Endothelial cell of umbilical vein (primary cell): ENCODE measurements at regions not wholly inside any gene's neighbourhood (a gene's known extent, or its start where the extent isn't known, plus 50 kb on each side); places are given as distances from the start of the nearest gene placed in this dataset.

Experiments
- BruUV-seq: library from RNA; stranded (reverse); fragments of 400-500 nt; replicated peaks from 2 replicates; lab custom pipeline; 2021; lab: Mats Ljungman, UMichigan
- CTCF ChIA-PET: fragments of 300-600, 350-600 bp; sonication (Branson Sonifier 250); formaldehyde crosslinking; loops from one replicate; lab custom pipeline; 2021; ENCODE audit warnings: antibody characterized with exemption, inconsistent platforms; lab: Charles Lee
- POLR2A ChIA-PET: fragments of 300-600, 350-600 bp; sonication (Branson Sonifier 250); formaldehyde crosslinking; loops from one replicate; lab custom pipeline; 2021; ENCODE audit warnings: antibody characterized with exemption, inconsistent platforms; lab: Charles Lee
- DNase-seq: peaks from one replicate; pipeline ENCODE4 v3.0.0-alpha.2; 2011; ENCODE audit warnings: low read depth, low spot score
- FAIRE-seq: peaks from 2 replicates; lab custom pipeline; 2011; peaks lifted over from hg19 to GRCh38; lab: Jason Lieb, UNC
- H2AFZ ChIP-seq: 2 replicates; pipeline ENCODE4 v1.6.0; 2012; ENCODE audit warnings: low read depth, low read length, control low read depth, inconsistent platforms
- H3K27ac ChIP-seq: 2 replicates; pipeline ENCODE4 v1.5.1; 2011; ENCODE audit warnings: low read depth, mild to moderate bottlenecking, control low read depth, low read length, moderate library complexity; ENCODE audit not compliant: insufficient read depth
- H3K27me3 ChIP-seq, 2 experiments: 2 replicates each; pipeline versions ENCODE4 v1.6.0 to v1.6.1; 2011; ENCODE audit warnings: low read length in 2 of 2, mixed read lengths in 1 of 2; ENCODE audit not compliant: control insufficient read depth in 2 of 2, insufficient read depth in 2 of 2
- H3K36me3 ChIP-seq, 2 experiments: 2 replicates in 1 of 2; 3 replicates in 1 of 2; pipeline ENCODE4 v1.5.1; 2011; ENCODE audit warnings: low read length in 2 of 2, mild to moderate bottlenecking in 1 of 2, moderate library complexity in 1 of 2; ENCODE audit not compliant: control insufficient read depth in 2 of 2, insufficient read depth in 2 of 2; ENCODE audit errors: extremely low read depth in 1 of 2
- H3K4me1 ChIP-seq: 3 replicates; pipeline ENCODE4 v1.5.1; 2011; ENCODE audit warnings: mild to moderate bottlenecking, low read length; ENCODE audit not compliant: control insufficient read depth, insufficient read depth; ENCODE audit errors: extremely low read depth
- H3K4me2 ChIP-seq: 2 replicates; pipeline ENCODE4 v1.6.1; 2011; ENCODE audit warnings: low read length, control low read depth, mixed read lengths; ENCODE audit not compliant: insufficient read depth
- H3K4me3 ChIP-seq, 3 experiments: fragments of 200-600 bp in 1 of 3; sonication (generic), shearing (Covaris generic) in 1 of 3; replicated peaks in 1 of 3; 2 replicates each; pipeline ENCODE4 v1.5.1; 2011 to 2016; ENCODE audit warnings: control low read depth in 3 of 3, low read length in 3 of 3, mild to moderate bottlenecking in 2 of 3, inconsistent platforms in 1 of 3, low read depth in 1 of 3, moderate library complexity in 1 of 3; ENCODE audit not compliant: insufficient read depth in 1 of 3
- H3K79me2 ChIP-seq: 2 replicates; pipeline ENCODE4 v1.6.0; 2012; ENCODE audit warnings: low read length, inconsistent platforms; ENCODE audit not compliant: control insufficient read depth, insufficient read depth
- H3K9ac ChIP-seq: replicated peaks from 2 replicates; pipeline ENCODE3; 2011; ENCODE audit warnings: low read length, control low read depth; ENCODE audit not compliant: insufficient read depth; ENCODE audit errors: extremely low read depth
- H3K9me1 ChIP-seq: replicated peaks from 3 replicates; pipeline ENCODE4 v1.6.0; 2011; ENCODE audit warnings: mild to moderate bottlenecking, low read length; ENCODE audit not compliant: control insufficient read depth, insufficient read depth; ENCODE audit errors: extremely low read depth
- H3K9me3 ChIP-seq: replicated peaks from 2 replicates; pipeline ENCODE4 v1.5.1; 2012; ENCODE audit warnings: low read length, inconsistent platforms; ENCODE audit not compliant: control insufficient read depth, insufficient read depth
- H4K20me1 ChIP-seq: replicated peaks from 2 replicates; pipeline ENCODE3; 2011; ENCODE audit warnings: mild to moderate bottlenecking, low read length; ENCODE audit not compliant: control insufficient read depth, insufficient read depth; ENCODE audit errors: extremely low read depth
- EZH2 ChIP-seq: IDR thresholded peaks from 2 replicates; pipeline ENCODE4 v1.6.1; 2012; ENCODE audit warnings: borderline replicate concordance, low read depth, mild to moderate bottlenecking, moderate library complexity, low read length, inconsistent platforms; ENCODE audit not compliant: severe bottlenecking
- FOS ChIP-seq: IDR thresholded peaks from 2 replicates; pipeline ENCODE4 v1.6.1; 2011; ENCODE audit warnings: mild to moderate bottlenecking, low read length, moderate library complexity, borderline replicate concordance; ENCODE audit not compliant: insufficient read depth
- GATA2 ChIP-seq: IDR thresholded peaks from 2 replicates; pipeline ENCODE4 v1.7.0; 2011; ENCODE audit warnings: low read depth, mild to moderate bottlenecking, moderate library complexity, mixed read lengths, low read length; ENCODE audit not compliant: insufficient read length, insufficient read depth
- JUN ChIP-seq: IDR thresholded peaks from 2 replicates; pipeline ENCODE4 v1.6.1; 2011; ENCODE audit warnings: borderline replicate concordance, low read depth; ENCODE audit not compliant: insufficient read length, insufficient read depth
- MYC ChIP-seq: IDR thresholded peaks from one replicate; pipeline ENCODE4 v1.6.1; 2011; ENCODE audit warnings: mild to moderate bottlenecking, low read depth, low read length
- POLR2A ChIP-seq: IDR thresholded peaks from 2 replicates; pipeline ENCODE4 v1.6.1; 2012; ENCODE audit warnings: low read depth, mild to moderate bottlenecking, control low read depth, low read length
- POLR2AphosphoS5 ChIP-seq: IDR thresholded peaks from 2 replicates; pipeline ENCODE4 v1.6.1; 2012; ENCODE audit warnings: low read depth, mild to moderate bottlenecking, control low read depth, low read length, moderate library complexity; ENCODE audit not compliant: insufficient read depth
- dilution Hi-C: fragments of 300-500 bp; cut with MboI; formaldehyde crosslinking; loops from one replicate; pipeline ENCODE4 v1.15.0; 2019; ENCODE audit warnings: low sequenced_read_pairs; ENCODE audit not compliant: extremely low pct_ligation_motif_present
- intact Hi-C: fragments of 100-400 bp; cut with micrococcal nuclease; formaldehyde crosslinking; loops from one replicate; pipeline ENCODE4 v1.10.0; 2022
- TF ChIP-seq, protein P1 (sequence below): IDR thresholded peaks from 2 replicates; pipeline ENCODE4 v1.6.1; 2011; ENCODE audit not compliant: insufficient read depth, insufficient read length
- TF ChIP-seq, protein P2 (sequence below), 2 donors: IDR thresholded peaks; 1 replicate in 1 of 2; 2 replicates in 1 of 2; pipeline ENCODE4 v1.5.1; 2011; ENCODE audit warnings: low read length in 2 of 2, mild to moderate bottlenecking in 2 of 2, moderate library complexity in 2 of 2, control low read depth in 1 of 2, inconsistent platforms in 1 of 2, low read depth in 1 of 2; ENCODE audit not compliant: insufficient read depth in 1 of 2; ENCODE audit errors: extremely low read depth in 1 of 2

DNA sequence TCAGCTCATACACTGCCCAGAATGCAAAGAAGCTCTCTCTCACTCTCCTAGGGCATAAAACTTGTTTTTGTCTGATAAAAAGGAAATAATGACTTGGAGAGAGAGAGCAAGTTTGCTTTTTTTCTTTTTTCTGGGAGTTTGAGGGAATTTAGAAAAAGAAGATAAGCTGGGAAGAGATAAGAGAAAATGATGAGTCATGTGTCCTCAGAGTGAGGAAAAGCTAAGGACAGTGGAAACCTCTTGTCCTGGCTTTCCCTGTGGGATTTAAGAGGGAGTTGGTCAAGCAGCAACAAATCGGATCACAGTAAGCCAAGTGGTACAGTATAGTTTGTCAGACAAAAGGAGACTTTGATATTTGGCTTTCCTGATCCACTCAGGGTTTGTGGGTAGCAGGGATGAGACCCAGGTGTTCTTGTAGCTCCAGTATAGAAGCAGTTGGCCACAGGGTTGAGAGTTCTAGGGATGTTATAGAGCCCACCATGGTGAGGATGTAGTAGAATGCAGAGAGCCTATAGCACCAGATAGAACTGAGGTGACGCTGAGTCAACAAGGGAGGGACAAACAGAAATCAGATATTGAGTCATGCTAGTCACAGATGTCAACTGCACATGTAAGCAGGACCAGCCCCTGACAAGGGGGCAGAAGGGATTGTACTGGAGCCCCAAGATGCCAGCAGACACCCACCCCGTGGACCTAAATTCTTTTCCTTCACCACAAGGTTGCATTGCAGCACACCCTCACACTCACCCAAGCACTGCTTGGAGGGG is 219.3 kb upstream of the TAC1 start:
- Histone ChIP-seq H4K20me1 (no peaks in the 10 kb centered on the region), H3K9ac (no peak overlapping the region), H3K79me2 (no peaks in the 10 kb centered on the region), H3K4me1 (no peaks in the 10 kb centered on the region), H3K9me1 (no peaks in the 10 kb centered on the region), H3K4me2 (no peak overlapping the region), H2AFZ (no peak overlapping the region), H3K27ac (no peak overlapping the region), H3K9me3 (no peaks in the 10 kb centered on the region), H3K27me3 (no peaks in the 10 kb centered on the region), H3K36me3 (no peaks in the 10 kb centered on the region), H3K4me3 (no peak overlapping the region)
- FAIRE-seq (no peak), DNase-seq (no peak)
- intact Hi-C loops (no loop called here), dilution Hi-C loops (no loop called here)
- no peak for TF ChIP-seq EZH2
- ChIA-PET POLR2A (interaction anchor here (0.7 kb wide), 1 partner anchor 368 kb away, joined by 5 read pairs; no protein-coding TSS in a partner anchor), CTCF (no interaction called here)
- BruUV-seq, result no TSS peak

DNA sequence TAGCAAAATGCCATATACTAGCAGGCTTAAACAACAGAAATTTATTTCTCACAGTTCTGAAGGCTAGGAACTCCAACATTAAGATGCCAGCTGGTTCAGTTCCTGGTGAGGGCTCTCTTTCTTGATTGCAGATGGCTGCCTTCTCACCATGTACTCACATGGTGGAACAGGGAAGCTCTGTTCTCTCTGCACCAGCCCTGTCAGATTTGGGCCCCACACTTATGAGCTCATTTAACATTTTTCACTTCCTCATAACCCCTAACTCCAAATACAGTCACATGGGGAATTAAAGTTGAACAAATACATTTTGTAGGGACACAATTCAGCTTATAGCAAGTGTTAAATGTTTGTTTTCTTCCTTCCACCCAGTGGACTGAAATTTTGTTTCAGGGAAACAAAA is 218.6 kb upstream of the TAC1 start:
- Histone ChIP-seq H3K27ac (no peak overlapping the region), H3K27me3 (no peaks in the 10 kb centered on the region), H3K79me2 (no peaks in the 10 kb centered on the region), H2AFZ (no peak overlapping the region), H3K4me1 (no peaks in the 10 kb centered on the region), H3K4me3 (no peak overlapping the region), H3K9me3 (no peaks in the 10 kb centered on the region), H3K36me3 (no peaks in the 10 kb centered on the region), H3K4me2 (no peak overlapping the region), H3K9ac (no peak overlapping the region), H3K9me1 (no peaks in the 10 kb centered on the region), H4K20me1 (no peaks in the 10 kb centered on the region)
- DNase-seq (no peak), FAIRE-seq (no peak)
- dilution Hi-C loops, result no loop called here
- ChIA-PET POLR2A (interaction anchor here (0.7 kb wide), 1 partner anchor 369 kb away, joined by 5 read pairs; no protein-coding TSS in a partner anchor), CTCF (no interaction called here)
- no peak for TF ChIP-seq MYC
- no peak for TF ChIP-seq POLR2AphosphoS5
- TF ChIP-seq, protein P1, sequence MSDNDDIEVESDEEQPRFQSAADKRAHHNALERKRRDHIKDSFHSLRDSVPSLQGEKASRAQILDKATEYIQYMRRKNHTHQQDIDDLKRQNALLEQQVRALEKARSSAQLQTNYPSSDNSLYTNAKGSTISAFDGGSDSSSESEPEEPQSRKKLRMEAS, result no peak
- no peak for TF ChIP-seq POLR2A
- no peak for TF ChIP-seq JUN
- TF ChIP-seq GATA2, result no peak
- TF ChIP-seq EZH2, result no peak
- TF ChIP-seq FOS, result no peak
- TF ChIP-seq, protein P2, sequence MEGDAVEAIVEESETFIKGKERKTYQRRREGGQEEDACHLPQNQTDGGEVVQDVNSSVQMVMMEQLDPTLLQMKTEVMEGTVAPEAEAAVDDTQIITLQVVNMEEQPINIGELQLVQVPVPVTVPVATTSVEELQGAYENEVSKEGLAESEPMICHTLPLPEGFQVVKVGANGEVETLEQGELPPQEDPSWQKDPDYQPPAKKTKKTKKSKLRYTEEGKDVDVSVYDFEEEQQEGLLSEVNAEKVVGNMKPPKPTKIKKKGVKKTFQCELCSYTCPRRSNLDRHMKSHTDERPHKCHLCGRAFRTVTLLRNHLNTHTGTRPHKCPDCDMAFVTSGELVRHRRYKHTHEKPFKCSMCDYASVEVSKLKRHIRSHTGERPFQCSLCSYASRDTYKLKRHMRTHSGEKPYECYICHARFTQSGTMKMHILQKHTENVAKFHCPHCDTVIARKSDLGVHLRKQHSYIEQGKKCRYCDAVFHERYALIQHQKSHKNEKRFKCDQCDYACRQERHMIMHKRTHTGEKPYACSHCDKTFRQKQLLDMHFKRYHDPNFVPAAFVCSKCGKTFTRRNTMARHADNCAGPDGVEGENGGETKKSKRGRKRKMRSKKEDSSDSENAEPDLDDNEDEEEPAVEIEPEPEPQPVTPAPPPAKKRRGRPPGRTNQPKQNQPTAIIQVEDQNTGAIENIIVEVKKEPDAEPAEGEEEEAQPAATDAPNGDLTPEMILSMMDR (IDR thresholded peaks at IDR 0.05; ENCODE audit: extremely low read depth in 1 of 2, insufficient read depth in 1 of 2, low read depth in 1 of 2, low read length in 2 of 2), result no peak
- BruUV-seq, result no TSS peak
- intact Hi-C loops, result no loop called here
